HCT116 (cell line): ENCODE measurements at regions not wholly inside any gene's neighbourhood (a gene's known extent, or its start where the extent isn't known, plus 50 kb on each side); places are given as distances from the start of the nearest gene placed in this dataset.

Experiments used
- ATAC-seq: fragments of 200-7000 bp; cut with Tn5 transposase; 2 replicates; pipeline ENCODE4 v1.9.1; 2020; ENCODE audit warnings: mild to moderate bottlenecking, moderate library complexity
- BruUV-seq: library from RNA; stranded (reverse); fragments of 400-500 nt; replicated peaks from 2 replicates; lab custom pipeline; 2021; lab: Mats Ljungman, UMichigan
- CTCF ChIA-PET: fragments of 300-600 bp; sonication (Branson Sonifier 250); formaldehyde crosslinking; loops from one replicate; lab custom pipeline; 2021; ENCODE audit warnings: antibody characterized with exemption; lab: Charles Lee
- POLR2A ChIA-PET: fragments of 300-600, 350-600 bp; sonication (Branson Sonifier 250); formaldehyde crosslinking; loops from one replicate; lab custom pipeline; 2021; ENCODE audit warnings: antibody characterized with exemption; lab: Charles Lee
- RAD21 ChIA-PET, 2 experiments: fragments of 300-600 bp; sonication (Branson Sonifier 250); formaldehyde crosslinking; loops; one replicate each; lab custom pipeline; 2023; ENCODE audit warnings: low total read pairs in 2 of 2; ENCODE audit not compliant: uncharacterized antibody in 2 of 2, unreplicated experiment in 2 of 2, low non-redundant PET in 1 of 2; lab: Charles Lee
- DNase-seq: peaks from one replicate; pipeline ENCODE4 v3.0.0-alpha.2; 2010; ENCODE audit warnings: low read depth, low spot score
- H2AFZ ChIP-seq: fragments of 200-600 bp; shearing (Covaris generic), sonication (generic); 2 replicates; pipeline ENCODE4 v1.6.1; 2017; ENCODE audit warnings: low read depth, mixed run types, mixed read lengths, antibody characterized with exemption, low read length; ENCODE audit not compliant: poor library complexity, severe bottlenecking
- H3K27ac ChIP-seq: 2 replicates; pipeline ENCODE4 v1.5.1; 2012; ENCODE audit warnings: low read depth, low read length
- H3K27me3 ChIP-seq: fragments of 200-600 bp; sonication (generic); 2 replicates; pipeline ENCODE4 v1.6.1; 2016; ENCODE audit warnings: mixed run types, low read length, mixed read lengths; ENCODE audit not compliant: insufficient read depth
- H3K36me3 ChIP-seq, 2 experiments: fragments of 200-500 bp in 1 of 2; fragments of 200-600 bp in 1 of 2; sonication (Bioruptor generic) in 1 of 2; sonication (generic) in 1 of 2; 2 replicates each; pipeline versions ENCODE4 v1.5.1 to v1.6.1; 2014 to 2016; ENCODE audit warnings: low read length in 2 of 2, inconsistent platforms in 1 of 2, mixed read lengths in 1 of 2, mixed run types in 1 of 2; ENCODE audit not compliant: insufficient read depth in 2 of 2, control insufficient read depth in 1 of 2
- H3K4me1 ChIP-seq, 2 experiments: fragments of 200-600 bp in 1 of 2; sonication (generic) in 1 of 2; 2 replicates each; pipeline versions ENCODE4 v1.5.1 to v1.6.1; 2012 to 2017; ENCODE audit warnings: low read length in 2 of 2, inconsistent platforms in 1 of 2, mild to moderate bottlenecking in 1 of 2, mixed read lengths in 1 of 2, mixed run types in 1 of 2, moderate library complexity in 1 of 2; ENCODE audit not compliant: insufficient read depth in 2 of 2, control insufficient read depth in 1 of 2
- H3K4me2 ChIP-seq: fragments of 200-600 bp; sonication (generic); 2 replicates; pipeline ENCODE4 v1.6.1; 2017; ENCODE audit warnings: mixed run types, low read length, mixed read lengths
- H3K4me3 ChIP-seq, 2 experiments: fragments of 200-600 bp in 1 of 2; sonication (generic) in 1 of 2; replicated peaks in 1 of 2; 2 replicates each; pipeline ENCODE4 v1.5.1; 2011 to 2016; ENCODE audit warnings: low read length in 2 of 2, control low read depth in 1 of 2, low read depth in 1 of 2, mild to moderate bottlenecking in 1 of 2, mixed read lengths in 1 of 2, mixed run types in 1 of 2
- H3K79me2 ChIP-seq: fragments of 200-600 bp; sonication (generic); 2 replicates; pipeline ENCODE4 v1.6.1; 2017; ENCODE audit warnings: mild to moderate bottlenecking, mixed run types, low read length, moderate library complexity, mixed read lengths; ENCODE audit not compliant: insufficient read depth
- H3K9ac ChIP-seq: fragments of 200-600 bp; sonication (generic); 2 replicates; pipeline ENCODE4 v1.6.1; 2016; ENCODE audit warnings: low read length, mixed read lengths
- H3K9me2 ChIP-seq: fragments of 200-600 bp; sonication (generic), shearing (Covaris generic); 2 replicates; pipeline ENCODE4 v1.6.1; 2017; ENCODE audit warnings: mixed run types, mild to moderate bottlenecking, moderate library complexity; ENCODE audit not compliant: insufficient read depth
- H3K9me3 ChIP-seq, 2 experiments: fragments of 200-500 bp in 1 of 2; fragments of 200-600 bp in 1 of 2; sonication (Bioruptor generic) in 1 of 2; sonication (generic) in 1 of 2; 2 replicates each; pipeline ENCODE4 v1.6.1; 2014 to 2017; ENCODE audit warnings: low read length in 2 of 2, mixed read lengths in 2 of 2, inconsistent platforms in 1 of 2, low read depth in 1 of 2, mild to moderate bottlenecking in 1 of 2, mixed run types in 1 of 2, moderate library complexity in 1 of 2; ENCODE audit not compliant: control insufficient read depth in 1 of 2, insufficient read depth in 1 of 2
- H4K20me1 ChIP-seq: fragments of 200-600 bp; sonication (generic), shearing (Covaris generic); 2 replicates; pipeline ENCODE4 v1.6.1; 2017; ENCODE audit warnings: mixed run types, mild to moderate bottlenecking, moderate library complexity; ENCODE audit not compliant: insufficient read depth
- CEBPB ChIP-seq: IDR thresholded peaks from 2 replicates; pipeline ENCODE4 v1.6.1; 2012; ENCODE audit warnings: low read depth
- CTCF ChIP-seq, 3 experiments: fragments of 200-600 bp in 1 of 3; sonication (generic) in 1 of 3; IDR thresholded peaks in 2 of 3; conservative IDR thresholded peaks in 1 of 3; 2 replicates each; pipeline ENCODE4 v1.5.1; 2012 to 2017; ENCODE audit warnings: low read depth in 2 of 3, low read length in 2 of 3, antibody characterized with exemption in 1 of 3, borderline replicate concordance in 1 of 3, control low read depth in 1 of 3, mild to moderate bottlenecking in 1 of 3, mixed read lengths in 1 of 3, mixed run types in 1 of 3, moderate library complexity in 1 of 3; ENCODE audit not compliant: insufficient read depth in 1 of 3
- ELF1 ChIP-seq: IDR thresholded peaks from 2 replicates; pipeline ENCODE4 v1.6.1; 2012; ENCODE audit warnings: low read depth, borderline replicate concordance
- JUND ChIP-seq: IDR thresholded peaks from 2 replicates; pipeline ENCODE4 v1.6.1; 2012
- RAD21 ChIP-seq: IDR thresholded peaks from 2 replicates; pipeline ENCODE4 v1.6.1; 2012; ENCODE audit warnings: low read depth, mild to moderate bottlenecking
- REST ChIP-seq: IDR thresholded peaks from 2 replicates; pipeline ENCODE4 v1.6.1; 2012; ENCODE audit warnings: low read depth
- SRF ChIP-seq: IDR thresholded peaks from 2 replicates; pipeline ENCODE4 v1.6.1; 2012; ENCODE audit warnings: low read depth
- intact Hi-C: fragments of 100-400 bp; cut with micrococcal nuclease; formaldehyde crosslinking; loops from 2 replicates; pipeline ENCODE4 v1.10.0; 2022
- TF ChIP-seq, protein P1 (sequence below): IDR thresholded peaks from 2 replicates; pipeline ENCODE4 v1.6.1; 2011; ENCODE audit warnings: mild to moderate bottlenecking, low read length, moderate library complexity; ENCODE audit not compliant: insufficient replicate concordance; ENCODE audit errors: extremely low read depth
- TF ChIP-seq, protein P2 (sequence below): IDR thresholded peaks from 2 replicates; pipeline ENCODE4 v1.6.1; 2012

DNA sequence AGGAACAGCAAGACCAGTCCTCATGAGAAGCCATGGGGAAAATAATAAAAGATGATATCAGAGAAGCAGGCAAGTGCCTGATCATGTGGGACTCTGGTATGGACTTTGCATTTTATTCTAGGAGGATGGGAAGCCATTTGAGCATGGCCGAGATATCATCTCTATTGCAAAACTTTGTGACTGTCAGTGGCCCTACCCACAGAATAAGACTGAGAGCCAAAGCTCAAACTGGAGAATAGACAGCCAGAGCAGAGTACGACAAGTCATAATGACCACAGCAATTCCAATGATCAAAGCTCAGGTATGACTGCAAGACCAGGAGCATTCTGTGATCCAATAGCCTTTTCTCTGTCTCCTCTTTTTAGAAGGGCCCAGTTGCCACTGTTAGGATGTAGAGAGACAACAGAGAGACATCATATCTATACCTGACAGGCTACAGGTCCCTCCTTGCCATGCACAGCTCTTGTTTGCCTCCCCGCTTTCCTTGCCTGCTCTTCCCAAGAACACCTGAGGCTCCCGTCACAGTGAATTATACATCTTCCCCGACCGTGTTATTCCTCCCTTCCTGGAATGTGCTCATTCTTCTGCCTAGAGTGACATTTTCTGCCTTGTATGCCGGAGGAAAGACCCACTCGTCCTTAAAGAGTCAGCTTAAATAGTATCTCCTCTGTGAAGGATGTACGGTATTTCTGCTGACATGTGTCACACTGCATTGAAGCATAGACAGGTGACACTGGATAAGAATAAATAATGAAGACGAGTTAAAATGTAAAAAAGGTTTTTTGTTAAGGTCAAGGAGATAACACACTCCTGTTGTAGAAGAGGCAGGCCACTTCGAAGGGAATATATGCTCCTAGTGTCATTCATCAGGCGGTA, 248.7 kb upstream of the MAP3K1 start:
- H2AFZ ChIP-seq = no peak overlapping the region
- no peaks in the 10 kb centered on the region for H4K20me1 ChIP-seq
- H3K4me2 ChIP-seq = no peak overlapping the region
- DNase-seq (no peak), ATAC-seq (no peak)
- no peaks in the 10 kb centered on the region for H3K79me2 ChIP-seq
- no peaks in the 10 kb centered on the region for H3K9me3 ChIP-seq
- ChIA-PET CTCF (no interaction called here), POLR2A (no interaction called here), RAD21 (no interaction called here)
- peaks cover 5% of the 10 kb centered on the region; the same call in 1 of the 2 replicates for H3K27me3 ChIP-seq
- H3K27ac ChIP-seq = no peak overlapping the region
- H3K36me3 ChIP-seq = no peaks in the 10 kb centered on the region
- BruUV-seq = no TSS peak
- no peak overlapping the region for H3K4me3 ChIP-seq
- no peak overlapping the region for H3K9ac ChIP-seq
- no peaks in the 10 kb centered on the region for H3K4me1 ChIP-seq
- intact Hi-C loops = no loop called here
- H3K9me2 ChIP-seq = no peaks in the 10 kb centered on the region
- no peak for TF ChIP-seq RAD21
- TF ChIP-seq, protein P1, sequence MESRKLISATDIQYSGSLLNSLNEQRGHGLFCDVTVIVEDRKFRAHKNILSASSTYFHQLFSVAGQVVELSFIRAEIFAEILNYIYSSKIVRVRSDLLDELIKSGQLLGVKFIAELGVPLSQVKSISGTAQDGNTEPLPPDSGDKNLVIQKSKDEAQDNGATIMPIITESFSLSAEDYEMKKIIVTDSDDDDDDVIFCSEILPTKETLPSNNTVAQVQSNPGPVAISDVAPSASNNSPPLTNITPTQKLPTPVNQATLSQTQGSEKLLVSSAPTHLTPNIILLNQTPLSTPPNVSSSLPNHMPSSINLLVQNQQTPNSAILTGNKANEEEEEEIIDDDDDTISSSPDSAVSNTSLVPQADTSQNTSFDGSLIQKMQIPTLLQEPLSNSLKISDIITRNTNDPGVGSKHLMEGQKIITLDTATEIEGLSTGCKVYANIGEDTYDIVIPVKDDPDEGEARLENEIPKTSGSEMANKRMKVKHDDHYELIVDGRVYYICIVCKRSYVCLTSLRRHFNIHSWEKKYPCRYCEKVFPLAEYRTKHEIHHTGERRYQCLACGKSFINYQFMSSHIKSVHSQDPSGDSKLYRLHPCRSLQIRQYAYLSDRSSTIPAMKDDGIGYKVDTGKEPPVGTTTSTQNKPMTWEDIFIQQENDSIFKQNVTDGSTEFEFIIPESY = no peak
- TF ChIP-seq, protein P2, sequence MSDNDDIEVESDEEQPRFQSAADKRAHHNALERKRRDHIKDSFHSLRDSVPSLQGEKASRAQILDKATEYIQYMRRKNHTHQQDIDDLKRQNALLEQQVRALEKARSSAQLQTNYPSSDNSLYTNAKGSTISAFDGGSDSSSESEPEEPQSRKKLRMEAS = no peak
- no peak for TF ChIP-seq JUND
- TF ChIP-seq SRF = no peak
- TF ChIP-seq ELF1 = no peak
- no peak for TF ChIP-seq CTCF (IDR thresholded peaks at IDR 0.05 in 2 of 3, conservative IDR thresholded peaks at IDR 0.05 in 1 of 3; ENCODE audit: borderline replicate concordance in 1 of 3, insufficient read depth in 1 of 3, low read depth in 2 of 3, low read length in 2 of 3)
- no peak for TF ChIP-seq CEBPB
- no peak for TF ChIP-seq REST
- TF ChIP-seq, all 23 proteins: peak for 0
